IMR-90 (cell line): ENCODE measurements at regions not wholly inside any gene's neighbourhood (a gene's known extent, or its start where the extent isn't known, plus 50 kb on each side); places are given as distances from the start of the nearest gene placed in this dataset.

ENCODE experiments used
- ATAC-seq: fragments of 200-7000 bp; cut with Tn5 transposase; 2 replicates; pipeline ENCODE4 v1.9.1; 2020; ENCODE audit warnings: low read depth, mild to moderate bottlenecking, moderate library complexity
- BruUV-seq: library from RNA; stranded (reverse); fragments of 400-500 nt; replicated peaks from 2 replicates; lab custom pipeline; 2021; lab: Mats Ljungman, UMichigan
- CTCF ChIA-PET: fragments of 300-600 bp; formaldehyde crosslinking; extraction: SDS; loops from one replicate; lab custom pipeline; 2021; ENCODE audit warnings: antibody characterized with exemption; lab: Yijun Ruan, JAX
- POLR2A ChIA-PET: fragments of 300-600 bp; sonication (Branson Sonifier 250); formaldehyde crosslinking; loops from one replicate; lab custom pipeline; 2022; ENCODE audit warnings: antibody characterized with exemption; ENCODE audit not compliant: unreplicated experiment; lab: Charles Lee
- DNase-seq: peaks from one replicate; pipeline ENCODE4 v3.0.0; 2013
- H2AFZ ChIP-seq: replicated peaks from 2 replicates; pipeline ENCODE3; 2013; ENCODE audit warnings: low read length, mild to moderate bottlenecking; ENCODE audit not compliant: poor library complexity
- H2AK5ac ChIP-seq: 2 replicates; pipeline ENCODE4 v1.6.1; 2013; ENCODE audit warnings: low read depth, low read length, inconsistent platforms
- H2AK9ac ChIP-seq: replicated peaks from 2 replicates; pipeline ENCODE3; 2013; ENCODE audit warnings: mild to moderate bottlenecking, low read depth, low read length, moderate library complexity; ENCODE audit not compliant: poor library complexity
- H2BK120ac ChIP-seq: 2 replicates; pipeline ENCODE4 v1.6.1; 2013; ENCODE audit warnings: low read depth, low read length, inconsistent platforms
- H2BK15ac ChIP-seq: 3 replicates; pipeline ENCODE4 v1.6.1; 2013; ENCODE audit warnings: low read depth, low read length, inconsistent platforms
- H2BK20ac ChIP-seq: 2 replicates; pipeline ENCODE4 v1.6.1; 2013; ENCODE audit warnings: low read depth, mild to moderate bottlenecking, inconsistent platforms, low read length, moderate library complexity
- H2BK5ac ChIP-seq: 2 replicates; pipeline ENCODE4 v1.6.1; 2013; ENCODE audit warnings: mild to moderate bottlenecking, low read depth, low read length, inconsistent platforms; ENCODE audit not compliant: poor library complexity, severe bottlenecking
- H3K14ac ChIP-seq: replicated peaks from 2 replicates; pipeline ENCODE4 v1.6.1; 2013; ENCODE audit warnings: low read depth, low read length, inconsistent platforms
- H3K18ac ChIP-seq: 2 replicates; pipeline ENCODE4 v1.6.1; 2013; ENCODE audit warnings: low read depth, low read length, control low read depth
- H3K23ac ChIP-seq: 2 replicates; pipeline ENCODE4 v1.6.1; 2013; ENCODE audit warnings: low read depth, low read length, inconsistent platforms
- H3K27ac ChIP-seq: 2 replicates; pipeline ENCODE4 v1.5.1; 2013; ENCODE audit warnings: mild to moderate bottlenecking, control low read depth, low read length; ENCODE audit not compliant: insufficient read depth
- H3K27me3 ChIP-seq: 2 replicates; pipeline ENCODE4 v1.6.1; 2013; ENCODE audit warnings: low read length; ENCODE audit not compliant: control insufficient read depth, insufficient read depth
- H3K36me3 ChIP-seq: 2 replicates; pipeline ENCODE4 v1.6.1; 2013; ENCODE audit warnings: low read length, mixed read lengths; ENCODE audit not compliant: control insufficient read depth, insufficient read depth
- H3K4ac ChIP-seq: 2 replicates; pipeline ENCODE4 v1.6.1; 2013; ENCODE audit warnings: low read depth, low read length, inconsistent platforms
- H3K4me1 ChIP-seq: 2 replicates; pipeline ENCODE4 v1.6.1; 2013; ENCODE audit warnings: low read length, mixed read lengths; ENCODE audit not compliant: control insufficient read depth, insufficient read depth
- H3K4me2 ChIP-seq: 2 replicates; pipeline ENCODE4 v1.6.1; 2013; ENCODE audit warnings: low read depth, mild to moderate bottlenecking, control low read depth, low read length, moderate library complexity
- H3K4me3 ChIP-seq: 2 replicates; pipeline ENCODE4 v1.5.1; 2013; ENCODE audit warnings: low read depth, mild to moderate bottlenecking, control low read depth, low read length, moderate library complexity; ENCODE audit not compliant: insufficient read depth
- H3K56ac ChIP-seq: 2 replicates; pipeline ENCODE4 v1.6.1; 2013; ENCODE audit warnings: low read length, inconsistent platforms; ENCODE audit not compliant: insufficient read depth; ENCODE audit errors: extremely low read depth
- H3K79me1 ChIP-seq, 2 experiments: 2 replicates each; pipeline ENCODE4 v1.6.1; 2013; ENCODE audit warnings: low read length in 2 of 2, inconsistent platforms in 1 of 2, low read depth in 1 of 2
- H3K9ac ChIP-seq: 2 replicates; pipeline ENCODE4 v1.6.1; 2013; ENCODE audit warnings: low read depth, low read length, control low read depth
- H3K9me1 ChIP-seq: 2 replicates; pipeline ENCODE4 v1.6.1; 2013; ENCODE audit warnings: low read length, inconsistent platforms; ENCODE audit not compliant: insufficient read depth
- H3K9me3 ChIP-seq: 2 replicates; pipeline ENCODE4 v1.6.1; 2013; ENCODE audit warnings: low read length; ENCODE audit not compliant: control insufficient read depth, insufficient read depth
- H4K20me1 ChIP-seq: 2 replicates; pipeline ENCODE4 v1.6.1; 2013; ENCODE audit warnings: low read length, inconsistent platforms; ENCODE audit not compliant: insufficient read depth
- H4K5ac ChIP-seq: 2 replicates; pipeline ENCODE4 v1.6.1; 2013; ENCODE audit warnings: mild to moderate bottlenecking, low read depth, low read length, control low read depth
- H4K8ac ChIP-seq, 2 experiments: 2 replicates each; pipeline ENCODE4 v1.6.1; 2013; ENCODE audit warnings: low read depth in 2 of 2, low read length in 2 of 2, control low read depth in 1 of 2, inconsistent platforms in 1 of 2
- H4K91ac ChIP-seq: 2 replicates; pipeline ENCODE4 v1.6.1; 2013; ENCODE audit warnings: low read depth, low read length, inconsistent platforms; ENCODE audit not compliant: insufficient read depth
- SMC3 ChIP-seq: fragments of 150-350 bp; IDR thresholded peaks from 2 replicates; pipeline ENCODE4 v1.6.1; 2016; ENCODE audit warnings: low read depth, mild to moderate bottlenecking, antibody characterized with exemption, low read length, moderate library complexity
- WGBS, 2 experiments: methylation state at CpG; one replicate each; pipeline versions ENCODE4 v1.1.5 to v1.1.7; 2013; ENCODE audit warnings: missing lambda C conversion rate in 2 of 2; ENCODE audit not compliant: insufficient read length in 1 of 2; ENCODE audit errors: extremely low coverage in 2 of 2; 5-methylcytosine and 5-hydroxymethylcytosine counted together
- dilution Hi-C: fragments of 300-500 bp; cut with HindIII; formaldehyde crosslinking; loops from one replicate; pipeline ENCODE4 v1.14.3; 2018; ENCODE audit warnings: low sequenced_read_pairs; ENCODE audit not compliant: unreplicated experiment
- in situ Hi-C: fragments of 300-500 bp; cut with MboI; formaldehyde crosslinking; loops from 3 replicates; pipeline ENCODE4 v1.14.3; 2019; ENCODE audit warnings: low sequenced_read_pairs, inconsistent platforms, mixed read lengths
- intact Hi-C: fragments of 100-400 bp; cut with micrococcal nuclease; formaldehyde crosslinking; loops from 2 replicates; pipeline ENCODE4 v1.10.0; 2022
- TF ChIP-seq, protein P1 (sequence below): fragments of 150-350 bp; IDR thresholded peaks from 2 replicates; pipeline ENCODE4 v1.6.1; 2017; ENCODE audit warnings: mild to moderate bottlenecking, antibody characterized with exemption, low read length, low read depth

DNA sequence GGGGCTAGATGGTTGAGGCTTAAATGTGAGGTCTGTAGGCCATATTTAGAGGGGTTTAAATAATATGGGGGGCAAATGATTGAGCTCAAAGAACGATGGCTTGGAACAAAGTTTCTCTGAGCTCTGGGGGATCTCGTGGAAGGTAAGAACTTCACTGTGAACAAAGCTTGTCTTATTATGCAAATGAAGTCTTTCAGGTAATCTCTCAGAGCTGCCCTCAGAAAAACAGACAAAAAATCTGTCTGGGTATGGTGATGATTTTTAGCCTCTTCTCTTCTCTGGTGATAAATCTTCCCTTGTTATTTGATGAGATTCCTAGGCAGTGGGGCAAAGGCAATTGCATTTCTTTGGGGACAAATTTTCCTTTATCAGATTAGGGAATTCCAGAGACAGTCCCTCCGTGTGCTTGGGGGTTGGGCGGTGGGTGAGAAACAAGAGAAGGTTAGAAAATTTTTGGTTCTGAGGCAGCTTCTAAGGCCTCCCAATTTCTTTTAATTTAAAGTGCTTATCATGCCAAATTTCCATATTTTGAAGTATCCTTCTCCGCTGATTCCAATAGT lies 760.4 kb downstream of the TSN start:
- peaks cover 7% of the 10 kb centered on the region; the same call in 1 of the 2 replicates for H3K9me3 ChIP-seq
- no peaks in the 10 kb centered on the region for H3K9me1 ChIP-seq
- 0% methylated on average over 1 of the region's 5 CpGs; no CpG with 5 or more reads in 1 of the 2 experiments for WGBS, 2 experiments
- H2BK20ac ChIP-seq: no peak overlapping the region
- H3K4ac ChIP-seq: no peak overlapping the region
- no peak overlapping the region for H4K91ac ChIP-seq
- no TSS peak for BruUV-seq
- dilution Hi-C loops (no loop called here), intact Hi-C loops (no loop called here), in situ Hi-C loops (no loop called here)
- no peak overlapping the region for H3K56ac ChIP-seq
- H3K23ac ChIP-seq: no peak overlapping the region
- H3K79me1 ChIP-seq: no peaks in the 10 kb centered on the region
- H4K20me1 ChIP-seq: no peaks in the 10 kb centered on the region
- H3K4me1 ChIP-seq: no peaks in the 10 kb centered on the region
- no peak overlapping the region for H4K5ac ChIP-seq
- no peak overlapping the region for H2AFZ ChIP-seq
- ChIA-PET CTCF (no interaction called here), POLR2A (no interaction called here)
- H2BK120ac ChIP-seq: no peak overlapping the region
- no peak overlapping the region for H3K9ac ChIP-seq
- ATAC-seq: no peak
- H2BK5ac ChIP-seq: no peak overlapping the region
- no peak overlapping the region for H3K18ac ChIP-seq
- H2AK9ac ChIP-seq: no peak overlapping the region
- no peaks in the 10 kb centered on the region for H3K36me3 ChIP-seq
- TF ChIP-seq SMC3: no peak
- TF ChIP-seq, protein P1, sequence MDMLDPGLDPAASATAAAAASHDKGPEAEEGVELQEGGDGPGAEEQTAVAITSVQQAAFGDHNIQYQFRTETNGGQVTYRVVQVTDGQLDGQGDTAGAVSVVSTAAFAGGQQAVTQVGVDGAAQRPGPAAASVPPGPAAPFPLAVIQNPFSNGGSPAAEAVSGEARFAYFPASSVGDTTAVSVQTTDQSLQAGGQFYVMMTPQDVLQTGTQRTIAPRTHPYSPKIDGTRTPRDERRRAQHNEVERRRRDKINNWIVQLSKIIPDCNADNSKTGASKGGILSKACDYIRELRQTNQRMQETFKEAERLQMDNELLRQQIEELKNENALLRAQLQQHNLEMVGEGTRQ: no peak
- H3K4me2 ChIP-seq: no peak overlapping the region
- H3K4me3 ChIP-seq: no peak overlapping the region
- H2AK5ac ChIP-seq: no peak overlapping the region
- H2BK15ac ChIP-seq: no peak overlapping the region
- DNase-seq: no peak
- no peak overlapping the region for H3K27ac ChIP-seq
- no peak overlapping the region for H3K14ac ChIP-seq
- H4K8ac ChIP-seq: no peak overlapping the region
- no peaks in the 10 kb centered on the region for H3K27me3 ChIP-seq
